H1 (cell line): ENCODE measurements at regions not wholly inside any gene's neighbourhood (a gene's known extent, or its start where the extent isn't known, plus 50 kb on each side); places are given as distances from the start of the nearest gene placed in this dataset.

Experiments used
- CTCF ChIA-PET: fragments of 300-600 bp; sonication (Branson Sonifier 250); formaldehyde crosslinking; loops from one replicate; lab custom pipeline; 2021; ENCODE audit not compliant: partially characterized antibody; lab: Charles Lee
- POLR2A ChIA-PET: fragments of 300-600 bp; sonication (Branson Sonifier 250); formaldehyde crosslinking; loops from one replicate; lab custom pipeline; 2021; ENCODE audit warnings: inconsistent platforms; ENCODE audit not compliant: partially characterized antibody; lab: Charles Lee
- DNase-seq, 2 experiments: peaks; one replicate each; pipeline versions ENCODE4 v3.0.0 to v3.0.0-alpha.2; 2010 to 2022; ENCODE audit warnings: low spot score in 2 of 2, low read depth in 1 of 2, mixed read lengths in 1 of 2
- FAIRE-seq: peaks from 2 replicates; lab custom pipeline; 2011; peaks lifted over from hg19 to GRCh38; lab: Jason Lieb, UNC
- H2AFZ ChIP-seq: 2 replicates; pipeline ENCODE4 v1.8.1; 2012; ENCODE audit warnings: low read length, inconsistent platforms
- H2AK5ac ChIP-seq: 2 replicates; pipeline ENCODE4 v1.6.1; 2013; ENCODE audit warnings: low read depth, low read length
- H2BK120ac ChIP-seq: replicated peaks from 2 replicates; pipeline ENCODE3; 2013; ENCODE audit warnings: low read depth, low read length, inconsistent platforms
- H2BK12ac ChIP-seq: 2 replicates; pipeline ENCODE4 v1.6.1; 2013; ENCODE audit warnings: low read depth, low read length
- H2BK15ac ChIP-seq: 2 replicates; pipeline ENCODE4 v1.6.1; 2013; ENCODE audit warnings: low read length
- H2BK20ac ChIP-seq: 2 replicates; pipeline ENCODE4 v1.6.1; 2013; ENCODE audit warnings: low read length
- H2BK5ac ChIP-seq: 2 replicates; pipeline ENCODE4 v1.6.1; 2013; ENCODE audit warnings: low read depth, low read length
- H3K14ac ChIP-seq: 2 replicates; pipeline ENCODE4 v1.6.1; 2013; ENCODE audit warnings: inconsistent platforms; ENCODE audit not compliant: insufficient read length
- H3K18ac ChIP-seq: 2 replicates; pipeline ENCODE4 v1.6.1; 2013; ENCODE audit warnings: low read length; ENCODE audit errors: extremely low read depth
- H3K23ac ChIP-seq: 2 replicates; pipeline ENCODE4 v1.6.1; 2013; ENCODE audit warnings: inconsistent platforms; ENCODE audit not compliant: insufficient read length
- H3K23me2 ChIP-seq: 2 replicates; pipeline ENCODE4 v1.6.1; 2013; ENCODE audit warnings: low read depth, low read length
- H3K27ac ChIP-seq: 2 replicates; pipeline ENCODE4 v1.6.1; 2011; ENCODE audit warnings: low read depth, low read length, inconsistent platforms
- H3K27me3 ChIP-seq, 4 experiments: replicated peaks in 1 of 4; 1 replicate in 1 of 4; 2 replicates in 3 of 4; pipeline versions ENCODE4 v1.6.1 to v1.8.1; 2011 to 2013; ENCODE audit warnings: low read length in 3 of 4, mild to moderate bottlenecking in 3 of 4, inconsistent platforms in 2 of 4, mixed read lengths in 2 of 4, moderate library complexity in 1 of 4; ENCODE audit not compliant: control insufficient read depth in 3 of 4, insufficient read depth in 3 of 4; ENCODE audit errors: extremely low read depth in 1 of 4
- H3K36me3 ChIP-seq, 4 experiments: 2 replicates each; pipeline versions ENCODE4 v1.6.1 to v1.8.1; 2011 to 2013; ENCODE audit warnings: mild to moderate bottlenecking in 4 of 4, low read length in 3 of 4, moderate library complexity in 2 of 4, control low read depth in 1 of 4, inconsistent platforms in 1 of 4; ENCODE audit not compliant: insufficient read depth in 4 of 4, control insufficient read depth in 2 of 4
- H3K4ac ChIP-seq: replicated peaks from 2 replicates; pipeline ENCODE3; 2013; ENCODE audit warnings: low read length, low read depth, mixed read lengths, inconsistent platforms; ENCODE audit not compliant: insufficient read length
- H3K4me1 ChIP-seq, 4 experiments: replicated peaks in 1 of 4; 1 replicate in 1 of 4; 2 replicates in 3 of 4; pipeline versions ENCODE4 v1.6.1 to v1.8.1; 2011 to 2013; ENCODE audit warnings: low read length in 3 of 4, inconsistent platforms in 2 of 4, mixed read lengths in 1 of 4; ENCODE audit not compliant: insufficient read depth in 4 of 4, control insufficient read depth in 3 of 4
- H3K4me2 ChIP-seq, 2 experiments: 2 replicates each; pipeline versions ENCODE4 v1.6.1 to v1.8.1; 2011 to 2013; ENCODE audit warnings: low read depth in 2 of 2, low read length in 2 of 2, control low read depth in 1 of 2, inconsistent platforms in 1 of 2, mild to moderate bottlenecking in 1 of 2; ENCODE audit not compliant: insufficient read depth in 1 of 2
- H3K4me3 ChIP-seq, 4 experiments: fragments of 200-600, 300-600 bp in 1 of 4; sonication (generic), shearing (Covaris generic), sonication (Bioruptor Twin) in 1 of 4; 2 replicates each; pipeline versions ENCODE4 v1.5.1 to v1.8.1; 2011 to 2016; ENCODE audit warnings: low read length in 4 of 4, low read depth in 3 of 4, control low read depth in 2 of 4, inconsistent platforms in 2 of 4, mild to moderate bottlenecking in 2 of 4, mixed read lengths in 1 of 4, moderate library complexity in 1 of 4; ENCODE audit not compliant: insufficient read depth in 2 of 4; ENCODE audit errors: extremely low read depth in 1 of 4
- H3K56ac ChIP-seq: replicated peaks from 2 replicates; pipeline ENCODE3; 2013; ENCODE audit warnings: low read depth, mild to moderate bottlenecking, mixed read lengths, low read length, inconsistent platforms; ENCODE audit not compliant: insufficient read length
- H3K79me1 ChIP-seq: 2 replicates; pipeline ENCODE4 v1.6.1; 2013; ENCODE audit warnings: low read depth, low read length, control low read depth
- H3K79me2 ChIP-seq, 2 experiments: 2 replicates each; pipeline versions ENCODE4 v1.6.1 to v1.8.1; 2012 to 2013; ENCODE audit warnings: low read length in 2 of 2, mild to moderate bottlenecking in 2 of 2, inconsistent platforms in 1 of 2; ENCODE audit not compliant: insufficient read depth in 2 of 2, control insufficient read depth in 1 of 2
- H3K9ac ChIP-seq, 4 experiments: replicated peaks in 1 of 4; 1 replicate in 1 of 4; 2 replicates in 3 of 4; pipeline versions ENCODE4 v1.6.1 to v1.8.1; 2011 to 2013; ENCODE audit warnings: low read depth in 3 of 4, low read length in 3 of 4, control low read depth in 2 of 4, mild to moderate bottlenecking in 2 of 4, moderate library complexity in 2 of 4, inconsistent platforms in 1 of 4; ENCODE audit errors: extremely low read depth in 1 of 4
- H3K9me3 ChIP-seq, 2 experiments: 2 replicates each; pipeline versions ENCODE4 v1.6.1 to v1.8.1; 2012 to 2013; ENCODE audit warnings: mild to moderate bottlenecking in 2 of 2, moderate library complexity in 2 of 2, control low read depth in 1 of 2, inconsistent platforms in 1 of 2, low read depth in 1 of 2, low read length in 1 of 2, mixed read lengths in 1 of 2; ENCODE audit not compliant: insufficient read depth in 2 of 2
- H4K20me1 ChIP-seq, 2 experiments: replicated peaks in 1 of 2; 2 replicates each; pipeline versions ENCODE3 to v1.8.1; 2011 to 2013; ENCODE audit warnings: inconsistent platforms in 2 of 2, low read length in 2 of 2, mild to moderate bottlenecking in 1 of 2; ENCODE audit not compliant: insufficient read depth in 2 of 2, control insufficient read depth in 1 of 2
- H4K5ac ChIP-seq: 2 replicates; pipeline ENCODE4 v1.6.1; 2013; ENCODE audit warnings: low read length, low read depth, mixed read lengths, inconsistent platforms; ENCODE audit not compliant: insufficient read length
- H4K8ac ChIP-seq: 2 replicates; pipeline ENCODE4 v1.8.0; 2013; ENCODE audit warnings: mild to moderate bottlenecking, moderate library complexity, low read length, inconsistent platforms; ENCODE audit not compliant: insufficient read depth; ENCODE audit errors: extremely low read depth
- H4K91ac ChIP-seq: replicated peaks from 2 replicates; pipeline ENCODE3; 2013; ENCODE audit warnings: low read length, mixed read lengths, inconsistent platforms; ENCODE audit not compliant: insufficient read length
- GTF2F1 ChIP-seq: IDR thresholded peaks from 2 replicates; pipeline ENCODE4 v1.6.1; 2012; ENCODE audit warnings: low read depth, low read length, improper control_type of control experiment, borderline replicate concordance
- MAFK ChIP-seq: IDR thresholded peaks from 2 replicates; pipeline ENCODE4 v1.6.1; 2012; ENCODE audit warnings: low read depth, mild to moderate bottlenecking, improper control_type of control experiment, low read length
- SP2 ChIP-seq: IDR thresholded peaks from 2 replicates; pipeline ENCODE4 v1.6.1; 2012; ENCODE audit warnings: mild to moderate bottlenecking, low read length, inconsistent platforms
- WGBS, 2 experiments: shearing (Covaris generic) in 1 of 2; methylation state at CpG; one replicate each; pipeline versions ENCODE4 v1.1.6 to v1.1.7; 2013 to 2015; ENCODE audit warnings: low lambda C conversion rate in 2 of 2, mixed read lengths in 2 of 2, inconsistent platforms in 1 of 2, low coverage in 1 of 2, missing lambda C conversion rate in 1 of 2; ENCODE audit not compliant: insufficient replicate concordance in 2 of 2, insufficient coverage in 1 of 2, insufficient read length in 1 of 2; ENCODE audit errors: extremely low coverage in 1 of 2, missing lambda C conversion rate in 1 of 2; 5-methylcytosine and 5-hydroxymethylcytosine counted together

GRCh38 chr6:21707524-21708319, 114.2 kb downstream of the SOX4 start:
- Histone ChIP-seq H3K9ac (no peak overlapping the region), H2AFZ (no peak overlapping the region), H4K8ac (no peak overlapping the region), H3K4ac (no peak overlapping the region), H3K56ac (no peak overlapping the region), H3K4me3 (no peak overlapping the region), H3K27ac (no peak overlapping the region), H3K79me2 (peaks cover 22 to 95% of the 10 kb centered on the region in 2 experiments), H3K4me1 (peaks cover 0 to 10% (median 5%) of the 10 kb centered on the region in 4 experiments; a peak in 2 of 7 replicates), H4K20me1 (peaks cover 4 to 8% of the 10 kb centered on the region in 2 experiments), H2BK120ac (no peak overlapping the region), H3K9me3 (no peaks in the 10 kb centered on the region), H3K4me2 (no peak overlapping the region), H3K36me3 (no peaks in the 10 kb centered on the region), H3K23me2 (no peaks in the 10 kb centered on the region), H2BK20ac (no peak overlapping the region), H3K79me1 (no peaks in the 10 kb centered on the region), H2BK12ac (no peak overlapping the region), H2BK15ac (no peak overlapping the region), H3K27me3 (no peaks in the 10 kb centered on the region), H4K91ac (no peak overlapping the region), H4K5ac (no peak overlapping the region), H2AK5ac (no peak overlapping the region), H3K14ac (no peak overlapping the region), H3K18ac (no peak overlapping the region), H2BK5ac (no peak overlapping the region)
- CTCF ChIA-PET = interaction anchor here (0.5 to 1.0 kb wide), 3 partner anchors 25 to 62 kb away, joined by 3 read pairs; no protein-coding TSS in a partner anchor
- POLR2A ChIA-PET = no interaction called here
- 85% methylated on average over 3 of the region's 3 CpGs; no CpG with 5 or more reads in 1 of the 2 experiments for WGBS, 2 experiments
- no peak for DNase-seq
- FAIRE-seq = no peak
- no peak for TF ChIP-seq GTF2F1
- no peak for TF ChIP-seq SP2
- no peak for TF ChIP-seq MAFK
- TF ChIP-seq, all 59 proteins: peak for 0
- H3K23ac ChIP-seq = no peak overlapping the region
